ENCODE measurements at regions not wholly inside any gene's neighbourhood (a gene's known extent, or its start where the extent isn't known, plus 50 kb on each side); places are given as distances from the start of the nearest gene placed in this dataset. TPM values are rescaled to one million over a fixed set of nuclear protein-coding genes. Genes with fewer than 3 reads are reported as not detected.
A peak's percentile ranks its signal among the peaks of the same experiment; 100 is the strongest.

DNA sequence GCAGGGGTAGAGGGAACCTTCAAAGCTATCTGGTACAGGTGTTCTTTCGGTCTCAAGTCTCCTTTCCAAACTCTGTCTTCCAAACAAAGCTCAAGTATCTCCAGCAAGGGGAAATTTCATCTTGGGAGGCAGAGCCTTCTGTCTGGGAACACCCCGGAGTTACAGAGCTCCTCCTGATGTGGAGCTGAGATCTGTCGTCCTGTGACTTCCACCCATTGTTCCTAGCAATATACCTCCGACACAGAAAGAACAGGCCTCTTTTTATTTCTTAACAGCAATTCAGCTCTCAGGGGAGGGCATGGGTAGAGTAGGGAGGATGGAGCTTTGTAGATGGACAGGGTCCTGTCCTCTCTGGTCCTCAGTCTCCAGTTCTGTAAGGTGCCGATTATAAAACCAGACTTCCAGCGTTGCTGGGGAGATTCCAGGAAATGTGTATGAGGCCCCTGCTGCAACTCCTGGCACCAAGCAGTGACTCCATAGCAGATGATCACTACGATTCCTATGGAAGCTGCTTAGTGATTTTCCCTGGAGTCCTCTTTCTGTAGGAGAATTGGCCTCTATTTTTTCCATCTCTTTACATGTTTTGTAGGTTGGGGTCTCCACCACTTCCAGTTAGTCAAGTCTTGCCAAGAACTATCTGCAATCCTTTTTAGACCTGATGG is 56.0 kb upstream of the ARGLU1 start:
- whole genome bisulfite sequencing (ENCODE audit: low lambda C conversion rate, missing lambda C conversion rate), result 88% methylated on average over 7 of the region's 7 CpGs

DNA sequence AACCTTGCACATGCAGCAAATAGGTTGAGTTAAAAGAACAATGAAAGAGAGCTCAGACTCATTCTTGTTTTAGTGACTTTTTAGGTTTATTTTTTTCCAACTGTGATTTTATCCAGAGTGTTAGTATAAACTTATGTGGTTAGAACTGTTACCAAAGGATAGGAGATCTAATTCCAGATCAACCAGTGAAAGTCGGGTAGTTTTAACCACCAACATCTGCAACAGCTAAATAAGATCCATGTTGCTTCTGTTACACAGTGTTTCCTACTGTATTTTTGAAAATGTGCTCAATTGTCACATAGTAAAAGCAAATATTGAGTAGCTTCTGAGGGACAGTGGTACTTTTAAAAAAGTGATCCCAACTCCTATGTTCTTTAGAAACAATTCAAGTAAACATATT is 53.9 kb upstream of the ARGLU1 start:
- TF ChIP-seq EZH2 (IDR thresholded peaks at IDR 0.05; ENCODE audit: borderline replicate concordance) (no peak), EZH2phosphoT487 (IDR thresholded peaks at IDR 0.05; ENCODE audit: low read depth, severe bottlenecking, unreplicated experiment) (no peak)
- TF ChIP-seq, protein P1, sequence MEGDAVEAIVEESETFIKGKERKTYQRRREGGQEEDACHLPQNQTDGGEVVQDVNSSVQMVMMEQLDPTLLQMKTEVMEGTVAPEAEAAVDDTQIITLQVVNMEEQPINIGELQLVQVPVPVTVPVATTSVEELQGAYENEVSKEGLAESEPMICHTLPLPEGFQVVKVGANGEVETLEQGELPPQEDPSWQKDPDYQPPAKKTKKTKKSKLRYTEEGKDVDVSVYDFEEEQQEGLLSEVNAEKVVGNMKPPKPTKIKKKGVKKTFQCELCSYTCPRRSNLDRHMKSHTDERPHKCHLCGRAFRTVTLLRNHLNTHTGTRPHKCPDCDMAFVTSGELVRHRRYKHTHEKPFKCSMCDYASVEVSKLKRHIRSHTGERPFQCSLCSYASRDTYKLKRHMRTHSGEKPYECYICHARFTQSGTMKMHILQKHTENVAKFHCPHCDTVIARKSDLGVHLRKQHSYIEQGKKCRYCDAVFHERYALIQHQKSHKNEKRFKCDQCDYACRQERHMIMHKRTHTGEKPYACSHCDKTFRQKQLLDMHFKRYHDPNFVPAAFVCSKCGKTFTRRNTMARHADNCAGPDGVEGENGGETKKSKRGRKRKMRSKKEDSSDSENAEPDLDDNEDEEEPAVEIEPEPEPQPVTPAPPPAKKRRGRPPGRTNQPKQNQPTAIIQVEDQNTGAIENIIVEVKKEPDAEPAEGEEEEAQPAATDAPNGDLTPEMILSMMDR (IDR thresholded peaks at IDR 0.05; ENCODE audit: poor library complexity), result no peak
- no peaks in the 10 kb centered on the region for H3K9me2 ChIP-seq (replicated peaks; ENCODE audit: insufficient read depth)
- H3K9me3 ChIP-seq (ENCODE audit: low read depth), result no peaks in the 10 kb centered on the region
- H3K4me1 ChIP-seq (ENCODE audit: insufficient read depth), result peaks cover 5% of the 10 kb centered on the region
- H3K36me3 ChIP-seq (replicated peaks; ENCODE audit: insufficient read depth, low read depth), result no peaks in the 10 kb centered on the region
- H2AFZ ChIP-seq, result no peak overlapping the region
- no peaks in the 10 kb centered on the region for H4K20me1 ChIP-seq (ENCODE audit: insufficient read depth, poor library complexity, severe bottlenecking)
- no peak overlapping the region for H3K27ac ChIP-seq
- H3K4me3 ChIP-seq, result no peak overlapping the region
- no peaks in the 10 kb centered on the region for H3K27me3 ChIP-seq
- DNase-seq (ENCODE audit: low spot score), result no peak
- H3K4me2 ChIP-seq, result no peak overlapping the region
- no peaks in the 10 kb centered on the region for H3K79me2 ChIP-seq
- WGBS (ENCODE audit: low lambda C conversion rate, missing lambda C conversion rate), result 64% methylated on average over 1 of the region's 1 CpG

More for the DNA sequence above, 56.0 kb upstream of the ARGLU1 start:
- Histone ChIP-seq H3K4me2 (no peak overlapping the region), H3K9me2 (replicated peaks; ENCODE audit: insufficient read depth) (no peaks in the 10 kb centered on the region), H2AFZ (no peak overlapping the region), H3K36me3 (replicated peaks; ENCODE audit: insufficient read depth, low read depth) (no peaks in the 10 kb centered on the region), H3K4me1 (ENCODE audit: insufficient read depth) (peaks cover 5% of the 10 kb centered on the region), H3K27ac (no peak overlapping the region), H3K79me2 (no peaks in the 10 kb centered on the region), H3K9me3 (ENCODE audit: low read depth) (no peaks in the 10 kb centered on the region), H3K27me3 (no peaks in the 10 kb centered on the region), H4K20me1 (ENCODE audit: insufficient read depth, poor library complexity, severe bottlenecking) (no peaks in the 10 kb centered on the region), H3K4me3 (no peak overlapping the region)
- no peak for TF ChIP-seq EZH2phosphoT487 (IDR thresholded peaks at IDR 0.05; ENCODE audit: low read depth, severe bottlenecking, unreplicated experiment)
- TF ChIP-seq, protein P1 (IDR thresholded peaks at IDR 0.05; ENCODE audit: poor library complexity), result no peak
- TF ChIP-seq EZH2 (IDR thresholded peaks at IDR 0.05; ENCODE audit: borderline replicate concordance), result no peak
- no peak for DNase-seq (ENCODE audit: low spot score)

DNA sequence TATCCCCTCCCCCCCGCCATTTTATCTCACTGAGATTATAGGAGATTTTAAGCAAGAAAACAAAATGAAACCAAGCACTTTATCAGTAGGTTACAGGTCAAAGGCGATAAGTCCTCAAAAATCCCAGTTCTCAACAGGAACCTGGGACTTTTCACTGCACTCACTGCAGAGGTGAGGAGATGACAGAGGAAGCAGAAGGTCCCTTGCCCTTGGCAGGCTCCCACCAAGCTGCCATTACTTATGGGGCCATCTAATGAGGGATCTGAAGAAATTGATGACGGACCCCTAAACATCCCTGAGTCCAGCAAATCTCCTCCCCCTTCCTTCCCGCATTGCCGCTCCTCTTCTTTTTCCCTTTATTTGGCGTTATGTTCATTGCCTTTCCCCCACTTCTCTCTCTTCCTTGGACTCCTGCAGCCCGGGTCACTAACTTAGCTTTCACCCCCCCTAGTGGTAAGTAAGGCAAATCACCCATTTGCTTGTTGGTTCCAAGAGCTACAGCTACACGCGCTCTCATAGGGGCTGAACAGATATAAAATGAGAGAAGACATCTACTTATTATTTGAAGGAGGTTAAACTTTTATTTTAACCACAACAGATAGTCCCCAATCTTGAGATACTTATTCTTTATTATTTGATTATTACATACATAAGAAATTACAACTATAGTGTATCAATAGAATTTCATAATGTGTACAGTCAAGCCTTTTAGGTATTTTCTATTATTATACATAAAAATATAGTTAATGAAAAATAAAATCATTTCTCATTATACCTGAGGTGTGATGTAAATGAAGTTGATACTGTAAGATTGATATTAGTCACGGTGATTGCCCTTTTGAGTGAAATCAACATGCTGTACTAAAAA is 52.0 kb upstream of the ARGLU1 start:
- Histone ChIP-seq H2AFZ (peak overlapping the region; percentile 8), H3K27ac (no peak overlapping the region), H3K4me3 (no peak overlapping the region), H3K27me3 (no peaks in the 10 kb centered on the region), H4K20me1 (ENCODE audit: insufficient read depth, poor library complexity, severe bottlenecking) (no peaks in the 10 kb centered on the region), H3K36me3 (replicated peaks; ENCODE audit: insufficient read depth, low read depth) (no peaks in the 10 kb centered on the region), H3K9me2 (replicated peaks; ENCODE audit: insufficient read depth) (no peaks in the 10 kb centered on the region), H3K9me3 (ENCODE audit: low read depth) (no peaks in the 10 kb centered on the region), H3K4me2 (peak overlapping the region; percentile 66), H3K79me2 (no peaks in the 10 kb centered on the region), H3K4me1 (ENCODE audit: insufficient read depth) (peaks cover 5% of the 10 kb centered on the region)
- no peak for TF ChIP-seq EZH2 (IDR thresholded peaks at IDR 0.05; ENCODE audit: borderline replicate concordance)
- TF ChIP-seq, protein P1 (IDR thresholded peaks at IDR 0.05; ENCODE audit: poor library complexity), result peak; percentile 73
- no peak for TF ChIP-seq EZH2phosphoT487 (IDR thresholded peaks at IDR 0.05; ENCODE audit: low read depth, severe bottlenecking, unreplicated experiment)
- 36% methylated on average over 10 of the region's 10 CpGs for WGBS (ENCODE audit: low lambda C conversion rate, missing lambda C conversion rate)
- DNase-seq (ENCODE audit: low spot score), result peak; percentile 84

MicroRNA genes in the stretch of these regions (microRNA counts, 767-probe panel; counts per million panel counts)
- not detected for microRNA hsa-miR-1267

Small RNAs in the stretch of these regions (microRNA-seq; reads per million reads assigned to microRNA genes)
- gene MIR1267, result not detected

Small RNAs in the stretch of these regions (small RNA-seq; reads per million reads assigned to genes)
- gene MIR1267 (not detected), gene SNORD31B (0.50 reads per million, percentile 38 among the genes with 10 or more reads in this experiment)

Data from hepatocyte (in vitro differentiated cells).